ENCODE measurements at regions not wholly inside any gene's neighbourhood (a gene's known extent, or its start where the extent isn't known, plus 50 kb on each side); places are given as distances from the start of the nearest gene placed in this dataset.

GRCh38 chr16:55257966-55258613 is 65.9 kb upstream of the IRX6 start (continued):
- TF ChIP-seq CREB3 (tag; conservative IDR thresholded peaks at IDR 0.05; ENCODE audit: low read depth) = no peak
- peak; percentile 70 for TF ChIP-seq REST (IDR thresholded peaks at IDR 0.05; ENCODE audit: borderline replicate concordance)
- no peak for TF ChIP-seq REST (CRISPR knock-in tag; IDR thresholded peaks at IDR 0.05; ENCODE audit: low read depth)
- TF ChIP-seq ZNF277 (CRISPR knock-in tag; IDR thresholded peaks at IDR 0.05; ENCODE audit: borderline replicate concordance) = no peak
- TF ChIP-seq CREM (IDR thresholded peaks at IDR 0.05; ENCODE audit: low read depth) = no peak
- TF ChIP-seq CTCF (IDR thresholded peaks at IDR 0.05 in 2 of 3, conservative IDR thresholded peaks at IDR 0.05 in 1 of 3; ENCODE audit: insufficient read depth in 2 of 3, low read depth in 1 of 3, low read length in 3 of 3) = peak; percentile 81 to 87 (median 85)

Data from K562 (cell line).